GM21367 (cell line): ENCODE measurements at regions not wholly inside any gene's neighbourhood (a gene's known extent, or its start where the extent isn't known, plus 50 kb on each side); places are given as distances from the start of the nearest gene placed in this dataset.
"Not testable (repeated sequence)": the region's sequence is repeated elsewhere in the genome, so short reads cannot be mapped to it uniquely, and the experiment has no call there.

Source experiments
- ATAC-seq: cut with Tn5 transposase; IDR thresholded peaks from one replicate; pipeline ENCODE4 v1.9.1; 2021; ENCODE audit not compliant: unreplicated experiment

DNA sequence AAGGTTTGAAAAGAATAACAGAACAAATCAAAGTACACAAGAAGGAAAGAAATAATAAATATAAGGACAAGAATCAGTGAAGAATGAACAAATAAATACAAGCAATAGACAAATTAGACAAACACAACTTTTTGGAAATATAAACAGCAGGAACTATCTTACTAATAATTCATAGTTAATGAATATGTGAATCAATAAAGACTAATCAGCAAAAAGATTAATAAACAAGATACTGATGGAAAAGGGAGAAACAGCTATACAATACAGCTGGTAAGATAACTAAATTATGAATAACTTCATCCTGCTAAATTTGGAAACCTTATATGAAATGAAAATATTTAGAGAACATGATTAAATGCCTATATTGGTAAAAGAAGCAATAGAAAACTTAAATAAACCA, 193.6 kb upstream of the SPRED2 start:
- ATAC-seq: no peak

DNA sequence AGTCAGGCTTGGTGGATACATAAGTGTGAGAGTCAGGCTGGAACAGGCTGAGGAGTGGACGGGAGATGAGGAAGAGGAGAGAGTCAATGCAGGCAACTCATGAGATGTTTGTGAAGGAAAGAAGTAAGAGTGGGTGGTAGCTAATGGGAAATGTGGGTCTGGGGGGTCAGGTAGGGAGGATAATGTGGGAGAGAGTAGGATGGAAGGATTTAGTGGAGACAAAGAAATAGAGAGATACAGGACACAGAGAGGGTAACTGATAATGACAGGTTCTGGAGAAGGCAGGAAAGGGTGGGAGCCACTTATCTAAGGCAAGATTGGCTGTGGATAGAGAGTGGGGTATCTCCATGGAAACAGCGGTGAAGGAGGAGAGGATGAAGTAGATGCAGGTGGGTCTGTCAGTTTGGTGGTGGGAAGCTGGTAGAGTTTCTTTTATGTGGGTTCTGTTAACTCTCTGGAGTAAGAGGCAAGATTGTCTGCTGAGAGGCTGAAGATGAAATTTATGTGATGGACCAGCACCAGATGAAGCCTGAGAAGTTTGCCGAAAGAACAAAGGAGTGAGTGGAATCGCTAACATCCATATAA, 190.6 kb upstream of the SPRED2 start:
- ATAC-seq: no peak

DNA sequence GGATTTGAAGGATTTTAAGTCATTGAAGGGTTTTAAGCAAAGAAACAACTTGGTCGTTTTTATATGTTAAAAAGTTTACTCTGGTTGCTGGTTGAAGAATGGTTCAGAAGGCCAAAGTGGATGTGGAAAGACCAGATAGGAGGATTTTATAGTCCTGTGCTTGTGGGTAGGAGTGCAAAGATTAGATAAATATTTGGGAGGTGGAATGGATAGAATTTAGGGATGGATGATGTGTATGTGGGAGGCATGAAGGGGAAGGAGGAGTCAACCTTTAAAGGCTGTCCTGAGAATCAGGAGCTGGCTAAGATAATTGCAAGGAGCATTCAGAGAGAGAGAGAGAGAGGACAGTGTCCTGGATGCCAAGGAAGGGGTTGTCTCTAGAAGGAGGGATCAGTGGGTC, 190.1 kb upstream of the SPRED2 start:
- ATAC-seq: no peak

DNA sequence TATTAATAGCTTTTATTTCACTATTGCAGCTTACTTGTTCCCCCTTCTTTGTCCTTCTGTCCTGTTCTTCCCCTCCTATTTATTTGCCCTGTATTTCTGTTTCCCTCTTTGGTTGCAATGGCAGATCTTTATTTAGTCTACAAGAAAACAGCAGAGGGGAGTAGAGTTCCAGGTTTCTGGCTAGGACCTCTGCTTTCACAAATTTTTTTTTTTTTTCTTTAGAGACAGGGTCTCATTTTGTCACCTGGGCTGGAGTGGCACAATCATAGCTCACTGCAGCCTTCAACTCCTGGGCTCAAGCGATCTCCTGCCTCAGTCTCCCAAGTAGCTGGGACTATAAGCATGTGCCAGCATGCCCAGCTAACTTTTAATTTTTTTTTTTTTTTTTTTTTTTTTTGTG, 188.1 kb upstream of the SPRED2 start:
- ATAC-seq: no peak

GRCh38 chr2:65620026-65620425, 187.6 kb upstream of the SPRED2 start:
- ATAC-seq: no peak

DNA sequence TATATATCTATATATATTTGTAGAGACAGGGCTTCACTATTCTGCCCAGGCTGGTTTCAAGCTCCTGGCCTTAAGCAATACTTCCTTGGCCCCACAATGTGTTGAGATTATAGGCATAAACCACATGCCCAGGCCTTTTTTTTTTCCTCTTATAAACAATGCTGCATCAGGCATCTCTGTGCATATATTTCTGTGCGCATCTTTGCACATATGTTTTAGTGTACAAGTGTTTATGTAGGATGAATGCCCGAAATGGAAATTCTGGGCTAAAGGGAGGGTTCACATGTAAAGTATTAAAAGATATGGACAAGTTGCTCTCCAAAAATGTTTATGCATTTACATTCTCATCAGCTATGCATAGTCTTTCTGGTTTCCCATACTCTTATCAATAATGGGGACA, 183.2 kb upstream of the SPRED2 start:
- no peak for ATAC-seq

DNA sequence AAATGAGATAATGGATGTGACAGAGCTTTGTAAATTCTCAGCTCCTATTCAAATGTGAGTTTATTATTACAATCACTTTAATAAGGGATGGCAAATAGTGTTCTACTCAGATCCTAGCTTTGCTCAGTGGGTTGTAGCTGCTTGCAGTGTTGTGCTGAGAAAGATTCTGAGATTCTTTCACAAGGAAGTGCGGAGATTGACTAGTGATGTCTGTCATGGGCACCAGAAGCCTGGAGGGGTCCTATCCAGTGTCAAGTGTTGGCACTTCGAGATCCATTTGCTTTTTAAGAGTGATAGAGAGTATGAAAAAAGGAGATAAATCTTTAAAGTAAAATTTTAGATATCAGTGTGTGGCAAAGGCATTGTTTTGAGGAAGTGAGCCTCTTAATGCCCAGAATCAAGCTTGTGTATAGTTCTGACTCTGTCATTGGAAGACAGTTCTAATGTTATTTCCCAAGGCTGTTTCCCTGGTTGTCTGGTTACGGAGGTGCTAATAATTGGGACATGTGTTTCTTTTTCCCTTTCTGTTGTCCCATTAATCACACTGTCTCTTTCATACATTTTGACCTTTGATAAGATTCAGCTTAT, 181.7 kb upstream of the SPRED2 start:
- ATAC-seq: no peak

DNA sequence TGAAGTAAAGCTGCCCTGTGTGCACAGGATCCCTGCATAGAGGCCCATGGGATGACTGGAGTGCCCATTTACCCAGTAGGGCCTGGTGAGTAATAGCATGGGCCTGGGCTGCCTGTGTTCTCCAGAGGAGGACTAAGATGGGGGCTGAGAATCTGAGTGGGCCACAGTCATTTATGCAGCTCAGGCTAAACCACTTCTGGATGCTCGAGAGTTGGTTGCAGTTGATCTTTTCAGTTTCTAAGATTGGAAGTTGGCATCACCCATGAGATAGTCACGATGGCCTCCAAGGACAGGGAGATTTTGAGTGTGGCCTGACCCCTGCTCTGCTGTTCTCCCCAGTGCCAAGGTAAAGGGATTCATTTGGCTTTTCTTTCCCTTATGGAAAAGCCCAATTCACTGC, 179.1 kb upstream of the SPRED2 start:
- no peak for ATAC-seq

- ATAC-seq: no peak
Observed at GRCh38 chr2:65608916-65609315, 176.5 kb upstream of the SPRED2 start.

- ATAC-seq: no peak
Observed at GRCh38 chr2:65608466-65608865, 176.1 kb upstream of the SPRED2 start.

- no peak for ATAC-seq
Observed at GRCh38 chr2:65607662-65608305, 175.4 kb upstream of the SPRED2 start.

DNA sequence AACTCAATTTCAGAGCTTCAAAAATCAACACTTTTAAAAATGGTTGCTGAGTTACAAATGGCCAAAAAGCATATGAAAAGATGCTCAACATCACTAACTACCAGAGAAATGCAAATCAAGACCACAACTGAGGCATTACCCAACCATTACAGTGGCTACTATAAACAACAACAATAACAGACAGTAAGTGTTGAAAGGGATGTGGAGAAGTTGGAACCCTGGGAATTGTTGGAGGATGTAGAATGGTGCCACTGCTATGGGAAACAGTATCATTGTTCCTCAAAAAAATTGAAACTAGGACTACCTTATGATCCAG, 173.3 kb upstream of the SPRED2 start:
- peak; percentile 26 for ATAC-seq

- peak; percentile 15 for ATAC-seq
Observed at GRCh38 chr2:65605058-65605742, 172.8 kb upstream of the SPRED2 start.

- no peak for ATAC-seq
Observed at GRCh38 chr2:65604246-65604645, 171.8 kb upstream of the SPRED2 start.

GRCh38 chr2:65602603-65603235, 170.3 kb upstream of the SPRED2 start:
- no peak for ATAC-seq

DNA sequence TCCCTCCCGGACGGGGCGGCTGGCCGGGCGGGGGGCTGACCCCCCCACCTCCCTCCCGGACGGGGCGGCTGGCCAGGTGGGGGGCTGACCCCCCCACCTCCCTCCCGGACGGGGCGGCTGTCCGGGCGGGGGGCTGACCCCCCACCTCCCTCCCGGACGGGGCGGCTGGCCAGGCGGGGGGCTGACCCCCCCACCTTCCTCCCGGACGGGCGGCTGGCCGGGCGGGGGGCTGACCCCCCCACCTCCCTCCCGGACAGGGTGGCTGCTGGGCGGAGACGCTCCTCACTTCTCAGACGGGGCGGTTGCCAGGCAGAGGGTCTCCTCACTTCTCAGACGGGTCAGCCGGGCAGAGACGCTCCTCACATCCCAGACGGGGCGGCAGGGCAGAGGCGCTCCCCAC, 168.5 kb upstream of the SPRED2 start:
- ATAC-seq: not testable (repeated sequence)

- not testable (repeated sequence) for ATAC-seq
Observed at GRCh38 chr2:65600351-65600750, 168.0 kb upstream of the SPRED2 start.

DNA sequence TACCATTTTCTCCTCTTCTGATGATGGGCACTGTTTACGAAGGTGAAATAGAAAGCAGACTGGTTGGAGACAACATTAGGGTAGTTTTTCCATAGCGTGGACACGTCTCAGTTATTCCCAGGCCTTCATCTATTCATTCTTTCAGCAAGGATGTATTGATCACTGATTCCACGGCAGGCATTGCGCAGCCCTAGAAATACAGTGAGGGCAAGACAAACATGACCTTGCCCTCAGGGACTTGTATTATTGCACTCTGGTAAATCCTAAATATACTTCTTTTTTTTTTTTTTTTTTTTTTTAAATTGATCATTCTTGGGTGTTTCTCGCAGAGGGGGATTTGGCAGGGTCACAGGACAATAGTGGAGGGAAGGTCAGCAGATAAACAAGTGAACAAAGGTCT, 167.3 kb upstream of the SPRED2 start:
- no peak for ATAC-seq

DNA sequence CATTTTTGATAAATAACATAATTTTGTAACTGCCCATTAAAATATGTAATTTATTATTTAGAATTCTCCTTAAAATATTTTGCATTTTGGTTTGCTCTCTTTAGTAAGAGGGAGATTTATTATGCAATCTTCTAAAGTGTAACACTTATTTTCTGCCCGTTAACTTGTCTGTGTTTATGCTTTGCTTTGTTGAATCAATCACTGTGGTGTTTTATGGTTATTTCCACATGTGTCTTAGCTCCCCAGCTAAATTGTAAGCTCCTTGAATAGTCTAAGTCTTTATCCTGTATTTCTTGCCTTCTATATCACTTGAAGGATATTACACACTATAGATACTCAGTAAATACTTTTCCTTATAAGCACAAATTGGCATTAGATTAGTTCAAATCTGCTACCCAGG, 166.6 kb upstream of the SPRED2 start:
- ATAC-seq: no peak

- ATAC-seq: no peak
Observed at GRCh38 chr2:65598264-65598663, 165.9 kb upstream of the SPRED2 start.

GRCh38 chr2:65595630-65596029, 163.2 kb upstream of the SPRED2 start:
- no peak for ATAC-seq

DNA sequence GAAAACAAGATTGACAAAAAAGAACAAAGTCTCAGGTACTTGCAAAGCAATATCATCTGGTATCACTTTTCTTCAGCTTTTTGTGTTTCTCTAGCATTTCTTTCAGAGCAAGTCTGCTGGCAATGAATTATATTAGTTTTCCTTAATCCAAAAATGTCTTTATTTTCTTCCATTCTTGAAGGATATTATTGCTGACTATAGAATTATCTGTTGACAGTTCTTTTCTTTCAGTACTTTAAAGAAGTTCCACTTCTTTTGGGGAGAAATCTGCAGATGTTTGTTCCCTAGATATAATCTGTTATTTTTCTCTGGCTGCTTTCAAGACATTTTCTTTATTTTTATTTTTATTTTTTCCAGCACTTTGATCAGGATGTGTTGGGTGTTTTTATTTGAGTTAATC, 161.8 kb upstream of the SPRED2 start:
- no peak for ATAC-seq
